ENCODE measurements at regions not wholly inside any gene's neighbourhood (a gene's known extent, or its start where the extent isn't known, plus 50 kb on each side); places are given as distances from the start of the nearest gene placed in this dataset.

- no peak for DNase-seq
These were observed 736.7 kb upstream of the PRKX start for GRCh38 chrX:4450177-4450576.

- DNase-seq = no peak
These were observed 722.5 kb upstream of the PRKX start for GRCh38 chrX:4435905-4436304.

GRCh38 chrX:4397471-4397870 is 684.0 kb upstream of the PRKX start:
- no peak for DNase-seq

GRCh38 chrX:4382273-4382672 is 668.8 kb upstream of the PRKX start:
- DNase-seq = no peak

GRCh38 chrX:4380710-4381109 is 667.3 kb upstream of the PRKX start:
- no peak for DNase-seq

- no peak for DNase-seq
These were observed 665.6 kb upstream of the PRKX start for GRCh38 chrX:4379071-4379470.

- no peak for DNase-seq
These were observed 660.3 kb upstream of the PRKX start for GRCh38 chrX:4373791-4374190.

- DNase-seq = no peak
These were observed 645.1 kb upstream of the PRKX start for GRCh38 chrX:4358577-4358976.

- DNase-seq = no peak
These were observed 609.5 kb upstream of the PRKX start for GRCh38 chrX:4322916-4323315.

GRCh38 chrX:4320436-4320947 is 607.0 kb upstream of the PRKX start:
- no peak for DNase-seq

GRCh38 chrX:4315891-4316290 is 602.4 kb upstream of the PRKX start:
- DNase-seq = no peak

GRCh38 chrX:4314586-4314985 is 601.1 kb upstream of the PRKX start:
- DNase-seq = no peak

GRCh38 chrX:4277122-4277521 is 563.7 kb upstream of the PRKX start:
- DNase-seq = peak; percentile 8

GRCh38 chrX:4268676-4269075 is 555.2 kb upstream of the PRKX start:
- DNase-seq = no peak

GRCh38 chrX:4265036-4265435 is 551.6 kb upstream of the PRKX start:
- DNase-seq = no peak

GRCh38 chrX:4263030-4263803 is 549.8 kb upstream of the PRKX start:
- DNase-seq = peak; percentile 16

GRCh38 chrX:4253092-4253491 is 539.6 kb upstream of the PRKX start:
- no peak for DNase-seq

GRCh38 chrX:4249401-4249800 is 536.0 kb upstream of the PRKX start:
- no peak for DNase-seq

- DNase-seq = no peak
These were observed 530.3 kb upstream of the PRKX start for GRCh38 chrX:4243759-4244158.

- no peak for DNase-seq
These were observed 527.2 kb upstream of the PRKX start for GRCh38 chrX:4240541-4241194.

- DNase-seq = no peak
These were observed 526.4 kb upstream of the PRKX start for GRCh38 chrX:4239650-4240540.

GRCh38 chrX:4238916-4239315 is 525.5 kb upstream of the PRKX start:
- DNase-seq = no peak

- no peak for DNase-seq
These were observed 511.6 kb upstream of the PRKX start for GRCh38 chrX:4225086-4225485.

All from DMS53 (cell line).